GM12872 (cell line): ENCODE measurements at regions not wholly inside any gene's neighbourhood (a gene's known extent, or its start where the extent isn't known, plus 50 kb on each side); places are given as distances from the start of the nearest gene placed in this dataset.

Source experiments
- TF ChIP-seq, protein P1 (sequence below): IDR thresholded peaks from 3 replicates; pipeline ENCODE4 v1.5.1; 2011; ENCODE audit warnings: low read depth, mild to moderate bottlenecking, low read length, moderate library complexity; ENCODE audit not compliant: insufficient read depth

DNA sequence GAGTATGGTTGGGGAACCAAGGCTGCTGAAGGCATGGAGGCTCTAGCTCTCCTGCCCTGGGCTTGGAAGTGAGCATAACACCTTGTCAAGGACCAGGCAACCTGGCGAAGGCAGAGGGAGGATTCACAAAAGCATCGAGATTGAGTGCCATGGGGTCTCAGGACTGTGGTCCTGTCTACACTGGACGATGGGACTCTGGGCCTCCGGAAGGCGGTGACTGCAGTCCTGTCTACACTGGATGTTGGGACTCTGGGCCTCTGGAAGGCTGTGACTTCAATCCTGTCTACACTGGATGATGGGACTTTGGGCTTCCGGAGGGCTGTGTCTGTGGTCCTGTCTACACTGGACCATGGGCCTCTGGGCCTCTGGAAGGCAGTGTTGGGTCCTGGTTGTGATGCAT, 290.4 kb downstream of the TEX29 start:
- TF ChIP-seq, protein P1, sequence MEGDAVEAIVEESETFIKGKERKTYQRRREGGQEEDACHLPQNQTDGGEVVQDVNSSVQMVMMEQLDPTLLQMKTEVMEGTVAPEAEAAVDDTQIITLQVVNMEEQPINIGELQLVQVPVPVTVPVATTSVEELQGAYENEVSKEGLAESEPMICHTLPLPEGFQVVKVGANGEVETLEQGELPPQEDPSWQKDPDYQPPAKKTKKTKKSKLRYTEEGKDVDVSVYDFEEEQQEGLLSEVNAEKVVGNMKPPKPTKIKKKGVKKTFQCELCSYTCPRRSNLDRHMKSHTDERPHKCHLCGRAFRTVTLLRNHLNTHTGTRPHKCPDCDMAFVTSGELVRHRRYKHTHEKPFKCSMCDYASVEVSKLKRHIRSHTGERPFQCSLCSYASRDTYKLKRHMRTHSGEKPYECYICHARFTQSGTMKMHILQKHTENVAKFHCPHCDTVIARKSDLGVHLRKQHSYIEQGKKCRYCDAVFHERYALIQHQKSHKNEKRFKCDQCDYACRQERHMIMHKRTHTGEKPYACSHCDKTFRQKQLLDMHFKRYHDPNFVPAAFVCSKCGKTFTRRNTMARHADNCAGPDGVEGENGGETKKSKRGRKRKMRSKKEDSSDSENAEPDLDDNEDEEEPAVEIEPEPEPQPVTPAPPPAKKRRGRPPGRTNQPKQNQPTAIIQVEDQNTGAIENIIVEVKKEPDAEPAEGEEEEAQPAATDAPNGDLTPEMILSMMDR = no peak

- TF ChIP-seq, protein P1 = no peak
Measured at GRCh38 chr13:111611651-111612050, 291.2 kb downstream of the TEX29 start.

DNA sequence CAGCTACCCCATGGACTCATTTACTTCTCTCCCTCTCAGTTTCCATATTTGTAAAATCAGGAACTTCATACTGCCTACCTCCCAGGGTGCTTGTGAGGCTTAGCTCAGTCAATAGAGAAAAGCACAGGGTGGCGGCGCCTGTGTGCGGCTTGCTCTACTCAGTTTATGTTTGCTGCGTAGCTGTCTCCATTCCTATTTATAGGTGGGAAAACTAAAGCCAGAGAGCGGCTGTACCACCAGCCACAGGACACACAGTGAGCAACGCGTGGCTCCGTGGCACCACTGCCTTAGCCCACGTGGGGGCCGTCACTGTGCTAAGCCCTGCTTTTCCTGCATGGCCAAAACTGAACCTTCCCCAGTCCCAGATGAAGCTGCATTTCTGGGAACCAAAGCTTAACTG, 292.4 kb downstream of the TEX29 start:
- TF ChIP-seq, protein P1 = no peak

DNA sequence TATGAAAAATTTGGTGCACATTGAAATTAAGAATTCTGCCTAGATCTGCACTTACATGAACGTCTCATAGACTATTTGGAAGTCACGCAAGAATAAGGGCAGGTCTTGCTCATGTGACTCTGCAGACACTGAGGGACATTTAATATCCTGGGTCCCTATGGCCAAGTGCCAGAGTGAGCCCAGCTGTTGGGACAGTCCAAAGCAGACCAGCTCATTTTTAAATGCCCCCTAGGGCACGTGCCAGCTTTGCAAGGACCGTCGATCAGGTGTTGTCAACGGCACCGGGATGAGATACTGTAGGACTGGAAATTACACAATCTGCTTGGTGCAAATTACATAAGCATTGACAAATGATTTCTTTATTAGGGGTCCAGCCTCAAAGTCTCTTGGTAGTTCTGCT, 293.6 kb downstream of the TEX29 start:
- TF ChIP-seq, protein P1 = no peak

GRCh38 chr13:111614613-111615012, 294.2 kb downstream of the TEX29 start:
- TF ChIP-seq, protein P1 = no peak

- TF ChIP-seq, protein P1 = no peak
Measured at GRCh38 chr13:111616203-111616602, 295.8 kb downstream of the TEX29 start.

- TF ChIP-seq, protein P1 = no peak
Measured at GRCh38 chr13:111620166-111620565, 299.7 kb downstream of the TEX29 start.

- TF ChIP-seq, protein P1 = no peak
Measured at GRCh38 chr13:111620586-111620985, 300.1 kb downstream of the TEX29 start.
